ENCODE measurements at regions not wholly inside any gene's neighbourhood (a gene's known extent, or its start where the extent isn't known, plus 50 kb on each side); places are given as distances from the start of the nearest gene placed in this dataset.

- intact Hi-C loops (cut with micrococcal nuclease): loop anchor here (5.0 kb wide), 1 partner anchor 188 kb away; the partner anchor contains the start of gene ZSCAN12
These were observed 59.7 kb downstream of the GPX5 start for GRCh38 chr6:28585335-28585734.

- intact Hi-C loops (cut with micrococcal nuclease): loop anchor here (5.0 kb wide), 1 partner anchor 189 kb away; the partner anchor contains the start of gene ZSCAN12
These were observed 60.6 kb downstream of the GPX5 start for GRCh38 chr6:28586324-28586723.

- intact Hi-C loops (cut with micrococcal nuclease): loop anchor here (5.0 kb wide), 1 partner anchor 190 kb away; the partner anchor contains the start of gene ZSCAN12
These were observed 61.5 kb downstream of the GPX5 start for GRCh38 chr6:28586962-28587745.

- intact Hi-C loops (cut with micrococcal nuclease): loop anchor here (5.0 kb wide), 1 partner anchor 190 kb away; the partner anchor contains the start of gene ZSCAN12
These were observed 62.0 kb downstream of the GPX5 start for GRCh38 chr6:28587746-28588075.

- intact Hi-C loops (cut with micrococcal nuclease): loop anchor here (5.0 kb wide), 1 partner anchor 191 kb away; the partner anchor contains the start of gene ZSCAN12
These were observed 63.0 kb downstream of the GPX5 start for GRCh38 chr6:28588666-28589065.

- intact Hi-C loops (cut with micrococcal nuclease): loop anchor here (5.0 kb wide), 1 partner anchor 192 kb away; the partner anchor contains the start of gene ZSCAN12
These were observed 63.7 kb downstream of the GPX5 start for GRCh38 chr6:28589234-28589956.

- intact Hi-C loops (cut with micrococcal nuclease): loop anchor here (5.0 kb wide), 1 partner anchor 193 kb away; the partner anchor contains the start of gene ZSCAN12
These were observed 64.3 kb downstream of the GPX5 start for GRCh38 chr6:28589957-28590349.

GRCh38 chr6:28597217-28597835, 71.6 kb downstream of the GPX5 start:
- intact Hi-C loops (cut with micrococcal nuclease): no loop called here

GRCh38 chr6:28597924-28598722, 72.4 kb downstream of the GPX5 start:
- intact Hi-C loops (cut with micrococcal nuclease): no loop called here

- intact Hi-C loops (cut with micrococcal nuclease): no loop called here
These were observed 73.3 kb downstream of the GPX5 start for GRCh38 chr6:28598757-28599686.

GRCh38 chr6:28600245-28600644, 74.6 kb downstream of the GPX5 start:
- intact Hi-C loops (cut with micrococcal nuclease): no loop called here

GRCh38 chr6:28603891-28604290, 78.2 kb downstream of the GPX5 start:
- intact Hi-C loops (cut with micrococcal nuclease): no loop called here

- intact Hi-C loops (cut with micrococcal nuclease): no loop called here
These were observed 81.0 kb downstream of the GPX5 start for GRCh38 chr6:28606424-28607391.

- intact Hi-C loops (cut with micrococcal nuclease): no loop called here
These were observed 82.3 kb downstream of the GPX5 start for GRCh38 chr6:28607990-28608389.

GRCh38 chr6:28609672-28610071, 84.0 kb downstream of the GPX5 start:
- intact Hi-C loops (cut with micrococcal nuclease): no loop called here

- intact Hi-C loops (cut with micrococcal nuclease): no loop called here
These were observed 89.9 kb downstream of the GPX5 start for GRCh38 chr6:28615616-28615954.

GRCh38 chr6:28615955-28616747, 90.5 kb downstream of the GPX5 start:
- intact Hi-C loops (cut with micrococcal nuclease): no loop called here

All from T-helper 2 cell treated with Interferon-gamma antibody and Interleukin-4, amounts not matched to agents 100 ng/mL and 5 ng/mL, for 36 hours (primary cell).